HG03060 (cell line): ENCODE measurements at regions not wholly inside any gene's neighbourhood (a gene's known extent, or its start where the extent isn't known, plus 50 kb on each side); places are given as distances from the start of the nearest gene placed in this dataset.

Experiments used
- ATAC-seq: cut with Tn5 transposase; IDR thresholded peaks from one replicate; pipeline ENCODE4 v1.9.1; 2021; ENCODE audit warnings: low read depth, moderate number of reproducible peaks; ENCODE audit not compliant: unreplicated experiment

DNA sequence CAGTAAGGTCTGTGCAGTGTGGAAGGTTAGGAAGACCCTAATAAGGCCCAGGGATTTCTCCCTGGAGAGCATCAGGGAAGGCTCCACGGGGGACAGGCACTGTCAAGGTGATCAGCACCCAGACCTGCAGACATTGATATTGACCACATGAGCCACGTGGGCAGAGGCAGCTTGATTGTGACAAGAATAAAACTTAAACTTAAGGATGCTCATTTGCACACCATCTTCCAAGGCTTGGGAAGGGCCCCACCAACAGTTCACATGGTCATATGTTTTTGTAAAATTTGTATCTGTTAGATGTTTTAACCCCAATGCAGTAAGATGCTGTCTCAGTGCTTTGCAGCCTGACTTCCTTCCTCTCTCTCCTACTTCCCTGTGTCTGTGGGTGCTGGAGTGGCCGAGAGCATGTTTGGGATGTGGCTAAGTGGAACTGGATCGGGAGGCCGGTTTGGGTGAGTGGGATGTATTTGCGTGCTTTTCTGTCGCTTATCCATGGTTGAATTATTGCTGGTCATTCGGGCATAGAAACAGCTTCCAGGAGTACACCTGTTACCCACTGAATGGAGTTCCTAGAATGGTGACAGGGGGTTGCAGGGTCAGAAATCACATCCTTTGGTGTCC lies 49.8 kb upstream of the OLIG2 start:
- no peak for ATAC-seq
